HEK293T (cell line): ENCODE measurements at regions not wholly inside any gene's neighbourhood (a gene's known extent, or its start where the extent isn't known, plus 50 kb on each side); places are given as distances from the start of the nearest gene placed in this dataset.

Experiments used
- ARNT ChIP-seq: fragments of 450-650 bp; IDR thresholded peaks from 2 replicates; pipeline ENCODE4 v1.6.1; 2017; ENCODE audit warnings: mild to moderate bottlenecking
- CTBP1 ChIP-seq: fragments of 450-650 bp; IDR thresholded peaks from 2 replicates; pipeline ENCODE4 v1.6.1; 2016; ENCODE audit warnings: borderline replicate concordance
- ELF4 ChIP-seq: fragments of 450-650 bp; IDR thresholded peaks from 2 replicates; pipeline ENCODE4 v1.6.1; 2017; ENCODE audit warnings: antibody characterized with exemption
- FOXA1 ChIP-seq: fragments of 450-650 bp; IDR thresholded peaks from 2 replicates; pipeline ENCODE4 v1.6.1; 2016; ENCODE audit warnings: mild to moderate bottlenecking
- FOXK2 ChIP-seq: fragments of 450-650 bp; IDR thresholded peaks from 2 replicates; pipeline ENCODE4 v1.6.1; 2016; ENCODE audit warnings: mild to moderate bottlenecking
- NFRKB ChIP-seq: fragments of 450-650 bp; IDR thresholded peaks from 2 replicates; pipeline ENCODE4 v1.6.1; 2016; ENCODE audit warnings: mild to moderate bottlenecking, moderate library complexity
- PKNOX1 ChIP-seq: fragments of 450-650 bp; IDR thresholded peaks from 2 replicates; pipeline ENCODE4 v1.6.1; 2016
- SUZ12 ChIP-seq: fragments of 450-650 bp; IDR thresholded peaks from 2 replicates; pipeline ENCODE4 v1.6.1; 2016; ENCODE audit warnings: mild to moderate bottlenecking
- TARDBP ChIP-seq: fragments of 450-650 bp; IDR thresholded peaks from 2 replicates; pipeline ENCODE4 v1.6.1; 2016

- TF ChIP-seq SUZ12 (no peak), TARDBP (no peak), NFRKB (no peak), ELF4 (no peak), FOXK2 (no peak), FOXA1 (no peak), CTBP1 (no peak), ARNT (no peak), PKNOX1 (no peak)
Measured at GRCh38 chr13:22032905-22033304, 362.0 kb downstream of the FGF9 start.
